ENCODE measurements at regions not wholly inside any gene's neighbourhood (a gene's known extent, or its start where the extent isn't known, plus 50 kb on each side); places are given as distances from the start of the nearest gene placed in this dataset.

DNA sequence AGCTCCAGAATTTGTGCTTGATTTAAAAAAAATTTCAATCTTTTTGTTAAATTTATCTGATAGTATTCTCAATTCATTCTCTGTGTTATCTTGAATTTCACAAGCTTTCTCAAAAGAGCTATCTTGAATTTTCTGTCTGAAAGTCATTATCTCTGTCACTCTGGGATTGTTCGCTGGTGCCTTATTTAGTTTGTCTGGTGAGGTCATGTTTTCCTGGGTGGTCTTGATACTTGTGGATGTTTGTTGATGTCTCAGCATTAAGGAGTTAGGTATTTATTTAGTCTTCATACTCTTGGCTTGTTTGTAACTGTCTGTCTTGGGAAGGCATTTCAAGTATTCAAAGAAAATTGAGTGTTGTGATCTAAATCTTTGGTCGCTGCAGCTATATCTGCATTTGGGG lies 106.3 kb downstream of the TNFSF13B start:
- TF ChIP-seq, protein P1, sequence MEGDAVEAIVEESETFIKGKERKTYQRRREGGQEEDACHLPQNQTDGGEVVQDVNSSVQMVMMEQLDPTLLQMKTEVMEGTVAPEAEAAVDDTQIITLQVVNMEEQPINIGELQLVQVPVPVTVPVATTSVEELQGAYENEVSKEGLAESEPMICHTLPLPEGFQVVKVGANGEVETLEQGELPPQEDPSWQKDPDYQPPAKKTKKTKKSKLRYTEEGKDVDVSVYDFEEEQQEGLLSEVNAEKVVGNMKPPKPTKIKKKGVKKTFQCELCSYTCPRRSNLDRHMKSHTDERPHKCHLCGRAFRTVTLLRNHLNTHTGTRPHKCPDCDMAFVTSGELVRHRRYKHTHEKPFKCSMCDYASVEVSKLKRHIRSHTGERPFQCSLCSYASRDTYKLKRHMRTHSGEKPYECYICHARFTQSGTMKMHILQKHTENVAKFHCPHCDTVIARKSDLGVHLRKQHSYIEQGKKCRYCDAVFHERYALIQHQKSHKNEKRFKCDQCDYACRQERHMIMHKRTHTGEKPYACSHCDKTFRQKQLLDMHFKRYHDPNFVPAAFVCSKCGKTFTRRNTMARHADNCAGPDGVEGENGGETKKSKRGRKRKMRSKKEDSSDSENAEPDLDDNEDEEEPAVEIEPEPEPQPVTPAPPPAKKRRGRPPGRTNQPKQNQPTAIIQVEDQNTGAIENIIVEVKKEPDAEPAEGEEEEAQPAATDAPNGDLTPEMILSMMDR (IDR thresholded peaks at IDR 0.05) = no peak
- no peak for TF ChIP-seq EZH2 (IDR thresholded peaks at IDR 0.05)
- no peak for TF ChIP-seq EZH2phosphoT487 (IDR thresholded peaks at IDR 0.05)

Measured in neural progenitor cell (in vitro differentiated cells).